NB4 (cell line): ENCODE measurements at regions not wholly inside any gene's neighbourhood (a gene's known extent, or its start where the extent isn't known, plus 50 kb on each side); places are given as distances from the start of the nearest gene placed in this dataset.

Experiments
- CTCF ChIP-seq: IDR thresholded peaks from one replicate; pipeline ENCODE4 v1.5.1; 2012; ENCODE audit warnings: low read depth, low read length
- MAX ChIP-seq: IDR thresholded peaks from 2 replicates; pipeline ENCODE4 v1.6.1; 2011; ENCODE audit warnings: low read depth, low read length
- POLR2A ChIP-seq: IDR thresholded peaks from 2 replicates; pipeline ENCODE4 v1.6.1; 2011; ENCODE audit warnings: mild to moderate bottlenecking; ENCODE audit not compliant: insufficient read length; ENCODE audit errors: extremely low read depth

GRCh38 chr4:141416677-141417363 lies 196.1 kb downstream of the ZNF330 start:
- TF ChIP-seq CTCF = no peak
- TF ChIP-seq POLR2A = no peak
- TF ChIP-seq MAX = no peak
